Motor neuron (in vitro differentiated cells): ENCODE measurements at regions not wholly inside any gene's neighbourhood (a gene's known extent, or its start where the extent isn't known, plus 50 kb on each side); places are given as distances from the start of the nearest gene placed in this dataset.
"Not testable (repeated sequence)": the region's sequence is repeated elsewhere in the genome, so short reads cannot be mapped to it uniquely, and the experiment has no call there.

Experiments used
- ATAC-seq, 8 experiments: fragments of 200-7000 bp; cut with Tn5 transposase; replicated peaks in 6 of 8; 2 replicates each; pipeline ENCODE4 v1.8.0; 2021; ENCODE audit warnings: mild to moderate bottlenecking in 8 of 8, moderate library complexity in 8 of 8
- H3K27ac ChIP-seq, 2 donors: fragments of 250-450 bp; sonication (Bioruptor Pico); 2 replicates each; pipeline ENCODE4 v1.9.0; 2021; ENCODE audit warnings: antibody characterized with exemption in 2 of 2, mild to moderate bottlenecking in 2 of 2, moderate library complexity in 1 of 2
- H3K4me1 ChIP-seq, 2 donors: fragments of 250-450 bp; sonication (Bioruptor Pico); replicated peaks in 1 of 2; 2 replicates each; pipeline ENCODE4 v1.6.1; 2021; ENCODE audit warnings: antibody characterized with exemption in 2 of 2, mild to moderate bottlenecking in 2 of 2, moderate library complexity in 1 of 2
- H3K4me3 ChIP-seq, 5 donors: fragments of 250-450 bp; sonication (Bioruptor Pico); 2 replicates each; pipeline ENCODE4 v1.9.0; 2021; ENCODE audit warnings: antibody characterized with exemption in 5 of 5, mild to moderate bottlenecking in 5 of 5, moderate library complexity in 4 of 5
- WGBS, 10 experiments: fragments of 450-650 bp; shearing (Covaris generic); methylation state at CpG; one replicate each; pipeline ENCODE4 v1.0.0; 2022; 5-methylcytosine and 5-hydroxymethylcytosine counted together
- in situ Hi-C, 9 experiments: fragments of 400-800 bp; cut with MboI; loops; one replicate each; pipeline ENCODE4 v1.15.0; 2021; ENCODE audit warnings: low sequenced_read_pairs in 9 of 9, low pct_unique_long_range_greater_than_20kb in 2 of 9; ENCODE audit not compliant: unreplicated experiment in 9 of 9

DNA sequence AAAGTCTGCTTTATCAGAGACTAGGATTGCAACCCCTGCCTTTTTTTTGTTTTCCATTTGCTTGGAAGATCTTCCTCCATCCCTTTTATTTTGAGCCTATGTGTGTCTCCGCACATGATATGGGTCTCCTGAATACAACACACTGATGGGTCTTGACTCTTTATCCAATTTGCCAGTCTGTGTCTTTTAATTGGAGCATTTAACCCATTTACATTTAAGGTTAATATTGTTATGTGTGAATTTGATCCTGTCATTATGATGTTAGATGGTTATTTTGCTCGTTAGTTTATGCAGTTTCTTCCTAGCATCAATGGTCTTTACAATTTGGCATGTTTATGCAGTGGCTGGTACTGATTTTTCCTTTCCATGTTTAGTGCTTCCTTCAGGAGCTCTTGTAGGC lies 84.0 kb upstream of the B3GAT1 start:
- H3K27ac ChIP-seq, in situ Hi-C loops, ATAC-seq, H3K4me3 ChIP-seq, H3K4me1 ChIP-seq: not testable (repeated sequence)
- WGBS, 10 experiments, result 13 to 100% (median 67%) methylated on average over 1 to 2 of the region's 2 CpGs; no CpG with 5 or more reads in 2 of the 10 experiments

GRCh38 chr11:134494395-134494794 lies 82.4 kb upstream of the B3GAT1 start:
- H3K4me1 ChIP-seq, H3K4me3 ChIP-seq, ATAC-seq, H3K27ac ChIP-seq, in situ Hi-C loops: not testable (repeated sequence)
- 0 to 88% (median 72%) methylated on average over 1 to 2 of the region's 2 CpGs; no CpG with 5 or more reads in 3 of the 10 experiments for WGBS, 10 experiments

DNA sequence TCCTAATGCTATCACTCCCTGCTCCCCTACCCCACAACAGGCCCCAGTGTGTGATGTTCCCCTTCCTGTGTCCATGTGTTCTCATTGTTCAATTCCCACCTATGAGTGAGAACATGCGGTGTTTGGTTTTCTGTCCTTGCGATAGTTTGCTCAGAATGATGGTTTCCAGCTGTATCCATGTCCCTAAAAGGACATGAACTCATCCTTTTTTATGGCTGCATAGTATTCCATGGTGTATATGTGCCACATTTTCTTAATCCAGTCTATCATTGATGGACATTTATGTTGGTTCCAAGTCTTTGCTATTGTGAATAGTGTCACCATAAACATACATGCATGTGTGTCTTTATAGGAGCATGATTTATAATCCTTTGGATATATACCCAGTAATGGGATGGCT lies 80.4 kb upstream of the B3GAT1 start:
- WGBS, 10 experiments, result 0 to 80% (median 52%) methylated on average over 1 to 2 of the region's 2 CpGs; no CpG with 5 or more reads in 6 of the 10 experiments
- in situ Hi-C loops, result not testable (repeated sequence)

DNA sequence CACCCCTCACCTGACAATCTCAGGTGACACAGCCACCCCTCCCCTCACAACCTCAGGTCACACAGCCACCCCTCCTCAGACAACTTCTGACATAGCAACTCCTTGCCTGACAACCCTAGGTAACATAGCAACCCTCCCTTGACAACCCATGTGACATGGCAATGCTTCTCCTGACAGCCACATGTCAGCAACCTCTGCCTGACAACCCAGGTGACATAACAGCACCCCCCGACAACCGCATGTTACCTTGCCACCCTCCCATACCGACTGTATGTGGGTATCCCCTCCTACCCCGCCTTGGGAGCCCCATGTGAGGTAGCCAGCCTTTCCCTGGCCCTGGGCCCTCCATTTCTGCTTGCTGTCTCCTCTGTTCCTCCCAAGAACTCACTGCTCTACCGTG lies 77.7 kb upstream of the B3GAT1 start:
- ATAC-seq, result peak in 1 of 8 experiments; percentile 33
- in situ Hi-C loops, result no loop called here
- WGBS, 10 experiments, result 0 to 100% (median 55%) methylated on average over 1 to 4 of the region's 5 CpGs; no CpG with 5 or more reads in 6 of the 10 experiments
- Histone ChIP-seq H3K4me3 (no peak overlapping the region), H3K27ac (no peak overlapping the region), H3K4me1 (no peaks in the 10 kb centered on the region)

More for the DNA sequence above, 80.4 kb upstream of the B3GAT1 start:
- H3K27ac ChIP-seq, ATAC-seq, H3K4me3 ChIP-seq, H3K4me1 ChIP-seq: not testable (repeated sequence)

DNA sequence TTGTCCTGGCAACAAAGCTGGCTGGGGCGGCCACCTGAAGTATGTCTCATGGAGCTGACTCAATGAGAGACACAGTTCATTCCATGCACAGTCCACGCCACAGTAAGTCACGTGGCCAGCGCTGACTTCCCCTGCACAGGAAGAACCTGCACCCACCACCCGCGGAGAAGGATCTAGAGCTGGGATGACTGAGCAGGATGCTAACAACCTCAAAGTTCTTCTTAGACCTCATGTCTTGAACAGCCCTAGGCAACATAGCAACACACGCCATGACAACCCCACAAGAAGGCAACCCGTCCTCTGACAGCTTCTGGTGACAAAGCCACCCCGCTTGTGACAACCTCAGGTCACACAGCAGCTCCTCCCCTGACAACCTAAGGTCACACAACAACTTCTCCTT lies 76.9 kb upstream of the B3GAT1 start:
- Histone ChIP-seq H3K27ac (no peak overlapping the region), H3K4me1 (no peaks in the 10 kb centered on the region), H3K4me3 (no peak overlapping the region)
- 5 to 96% (median 81%) methylated on average over 2 to 6 of the region's 9 CpGs; no CpG with 5 or more reads in 3 of the 10 experiments for WGBS, 10 experiments
- in situ Hi-C loops, result no loop called here
- no peak for ATAC-seq

DNA sequence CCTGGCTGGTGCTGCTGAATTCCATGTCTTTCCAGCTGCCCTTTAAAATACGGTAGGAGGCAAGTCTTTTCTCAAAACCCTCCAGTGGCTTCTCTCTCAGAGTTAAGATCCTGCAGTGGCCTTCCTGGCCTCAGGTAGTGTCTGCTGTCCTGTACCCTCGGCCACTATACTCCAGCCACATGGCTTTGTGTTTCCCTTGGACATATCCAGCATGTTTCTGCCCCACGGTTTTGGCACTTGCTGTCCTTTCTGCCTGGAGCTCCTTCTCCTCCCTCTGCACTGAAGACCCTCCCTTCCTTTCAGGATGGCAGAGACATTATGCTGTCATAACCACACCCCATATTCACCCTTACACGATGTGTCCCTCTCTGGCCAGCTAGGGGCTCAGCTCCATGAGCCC lies 76.5 kb upstream of the B3GAT1 start:
- Histone ChIP-seq H3K4me3 (no peak overlapping the region), H3K27ac (no peak overlapping the region), H3K4me1 (no peaks in the 10 kb centered on the region)
- WGBS, 10 experiments, result 0 to 100% (median 60%) methylated on average over 1 to 3 of the region's 4 CpGs; no CpG with 5 or more reads in 1 of the 10 experiments
- ATAC-seq, result no peak
- in situ Hi-C loops, result no loop called here

- Histone ChIP-seq H3K27ac (no peak overlapping the region), H3K4me3 (no peak overlapping the region), H3K4me1 (no peaks in the 10 kb centered on the region)
- ATAC-seq, result no peak
- WGBS, 10 experiments, result 0 to 76% (median 55%) methylated on average over 2 to 3 of the region's 3 CpGs; no CpG with 5 or more reads in 4 of the 10 experiments
- in situ Hi-C loops, result no loop called here
Measured at GRCh38 chr11:134487696-134488095, 75.7 kb upstream of the B3GAT1 start.

DNA sequence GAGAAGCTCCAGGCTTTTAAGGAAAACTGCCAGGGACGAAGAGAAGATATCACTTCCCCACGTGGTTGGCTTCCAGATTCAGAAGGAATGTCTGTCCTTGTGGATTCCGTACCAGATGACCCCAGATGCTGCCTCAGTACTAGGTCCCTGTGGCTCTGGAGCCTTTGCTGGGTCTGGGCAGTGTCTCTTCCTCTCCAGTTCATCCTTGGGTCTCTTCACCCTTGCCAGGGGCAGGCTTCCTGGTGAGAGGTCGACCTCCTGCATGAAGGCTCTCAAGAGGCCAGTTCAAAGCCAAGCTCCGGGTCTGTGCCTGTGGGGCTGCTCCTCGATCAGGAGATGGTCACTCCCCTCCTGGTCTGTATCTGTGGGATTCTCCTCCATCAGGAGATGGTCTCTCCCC lies 74.7 kb upstream of the B3GAT1 start:
- in situ Hi-C loops, result no loop called here
- Histone ChIP-seq H3K27ac (no peak overlapping the region), H3K4me1 (no peaks in the 10 kb centered on the region), H3K4me3 (no peak overlapping the region)
- no peak for ATAC-seq
- WGBS, 10 experiments, result 0 to 80% (median 60%) methylated on average over 1 to 5 of the region's 6 CpGs; no CpG with 5 or more reads in 3 of the 10 experiments

DNA sequence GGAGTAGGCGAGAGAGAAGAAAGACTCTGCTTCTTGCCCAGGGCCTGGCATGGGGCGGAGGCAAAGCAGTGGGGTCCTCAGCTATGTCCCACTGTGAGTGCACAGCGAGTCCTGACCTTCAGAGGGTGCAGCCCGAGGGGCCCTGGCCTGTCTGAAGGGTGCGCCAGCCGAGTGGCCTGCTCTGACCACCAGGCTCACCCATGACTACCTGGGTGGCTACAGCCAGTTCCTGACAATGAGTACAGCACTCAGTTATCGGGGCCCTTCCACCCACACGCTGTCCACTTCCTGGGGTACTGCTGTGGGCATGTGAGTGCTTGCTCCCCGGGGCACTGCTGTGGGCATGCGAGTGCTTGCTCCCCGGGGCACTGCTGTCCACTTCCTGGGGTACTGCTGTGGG lies 74.1 kb upstream of the B3GAT1 start:
- in situ Hi-C loops, result no loop called here
- WGBS, 10 experiments, result 0 to 100% (median 57%) methylated on average over 1 to 8 of the region's 11 CpGs; no CpG with 5 or more reads in 2 of the 10 experiments
- no peak overlapping the region for H3K4me3 ChIP-seq
- no peak for ATAC-seq
- H3K27ac ChIP-seq, result no peak overlapping the region
- H3K4me1 ChIP-seq, result peaks cover 0 to 5% of the 10 kb centered on the region in 2 donors

GRCh38 chr11:134485316-134485715 lies 73.3 kb upstream of the B3GAT1 start:
- Histone ChIP-seq H3K4me3 (no peak overlapping the region), H3K4me1 (peaks cover 8 to 12% of the 10 kb centered on the region in 2 donors), H3K27ac (no peak overlapping the region)
- no peak for ATAC-seq
- in situ Hi-C loops, result no loop called here
- 8 to 80% (median 40%) methylated on average over 1 to 4 of the region's 5 CpGs; no CpG with 5 or more reads in 4 of the 10 experiments for WGBS, 10 experiments

DNA sequence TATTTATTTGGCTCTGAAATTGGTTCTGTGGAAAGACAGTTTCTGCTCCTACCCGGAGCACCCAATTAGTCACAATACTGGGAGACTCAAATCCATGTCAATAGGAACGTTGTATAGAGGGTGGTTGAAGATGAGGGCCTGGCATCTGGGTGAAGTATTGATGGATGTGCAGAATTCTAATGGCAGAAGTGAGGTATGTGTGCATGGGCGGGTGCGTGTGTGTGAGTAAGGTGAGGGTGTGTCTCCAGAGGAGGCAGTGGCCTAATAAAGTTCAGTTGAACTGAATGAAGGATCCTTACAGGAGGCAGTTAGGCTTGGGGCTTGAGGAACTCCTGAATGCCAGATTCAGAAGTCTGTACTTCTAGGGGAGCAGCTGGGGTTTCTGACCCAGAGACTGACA lies 71.8 kb upstream of the B3GAT1 start:
- in situ Hi-C loops, result no loop called here
- no peak overlapping the region for H3K27ac ChIP-seq
- WGBS, 10 experiments, result 0 to 100% (median 69%) methylated on average over 1 to 4 of the region's 4 CpGs
- peaks cover 22 to 25% of the 10 kb centered on the region in 2 donors for H3K4me1 ChIP-seq
- no peak for ATAC-seq
- H3K4me3 ChIP-seq, result no peak overlapping the region

- WGBS, 10 experiments, result 10 to 96% (median 86%) methylated on average over 2 to 12 of the region's 14 CpGs; no CpG with 5 or more reads in 4 of the 10 experiments
- Histone ChIP-seq H3K27ac (no peak overlapping the region), H3K4me1 (peaks cover 25 to 28% of the 10 kb centered on the region in 2 donors), H3K4me3 (no peak overlapping the region)
- in situ Hi-C loops, result no loop called here
- ATAC-seq, result no peak
Measured at GRCh38 chr11:134483291-134483690, 71.2 kb upstream of the B3GAT1 start.

DNA sequence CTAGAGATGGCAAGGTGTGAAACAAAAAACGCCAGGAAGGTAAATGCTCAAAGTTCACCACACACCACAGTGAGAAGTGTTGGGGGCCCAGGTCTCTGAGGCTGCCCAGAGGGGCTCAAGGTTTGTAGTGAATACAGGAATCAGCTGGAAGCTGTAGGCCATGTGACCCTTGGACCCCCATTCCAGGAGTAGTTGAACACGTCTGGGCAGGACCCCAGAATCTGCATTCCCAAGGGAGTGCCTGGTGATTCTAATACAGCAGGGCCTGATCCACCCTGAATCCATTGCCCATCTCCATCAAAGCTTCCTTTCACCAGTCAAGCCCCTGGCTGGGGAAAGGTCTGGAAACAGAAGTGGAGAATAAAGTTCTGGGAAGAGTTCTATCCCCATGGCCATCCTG lies 70.8 kb upstream of the B3GAT1 start:
- H3K4me3 ChIP-seq, result no peak overlapping the region
- WGBS, 10 experiments, result 0 to 61% (median 18%) methylated on average over 1 to 2 of the region's 2 CpGs; no CpG with 5 or more reads in 2 of the 10 experiments
- H3K27ac ChIP-seq, result no peak overlapping the region
- H3K4me1 ChIP-seq, result peaks cover 25 to 32% of the 10 kb centered on the region in 2 donors
- in situ Hi-C loops, result no loop called here
- ATAC-seq, result no peak

DNA sequence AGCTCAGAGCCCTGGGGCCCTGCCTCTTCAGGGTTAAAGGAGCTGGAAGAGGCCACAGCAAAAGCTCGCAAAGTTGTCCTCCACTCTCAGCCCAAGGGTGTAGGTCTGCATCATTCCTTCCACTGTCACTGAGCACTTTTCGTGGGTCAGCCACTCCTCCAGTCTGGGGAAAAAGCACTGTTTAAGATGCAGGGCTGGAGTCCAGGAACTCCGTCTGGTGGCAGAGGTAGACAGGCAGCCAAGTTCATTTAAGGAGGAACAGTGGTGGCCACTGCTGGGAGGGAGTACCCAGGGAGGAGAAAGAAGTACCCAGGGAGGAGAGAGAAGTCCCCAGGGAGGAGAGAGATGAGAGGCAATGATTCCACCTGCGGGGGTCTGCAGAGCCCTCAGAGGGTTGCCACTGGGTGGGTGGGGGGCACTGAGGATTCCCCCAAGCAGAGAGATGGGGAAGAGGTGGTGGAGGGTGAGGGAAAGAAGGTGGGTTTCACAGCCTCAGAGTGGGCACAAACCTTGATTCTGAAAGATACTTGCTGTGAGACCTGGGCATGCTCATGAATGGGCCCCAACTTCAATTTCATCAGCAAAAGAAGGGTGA lies 70.0 kb upstream of the B3GAT1 start:
- Histone ChIP-seq H3K4me1 (peaks cover 25 to 32% of the 10 kb centered on the region in 2 donors), H3K4me3 (no peak overlapping the region), H3K27ac (no peak overlapping the region)
- 14 to 86% (median 77%) methylated on average over 1 to 4 of the region's 4 CpGs; no CpG with 5 or more reads in 4 of the 10 experiments for WGBS, 10 experiments
- in situ Hi-C loops, result no loop called here
- ATAC-seq, result no peak
